OCI-LY3 (cell line): ENCODE measurements at regions not wholly inside any gene's neighbourhood (a gene's known extent, or its start where the extent isn't known, plus 50 kb on each side); places are given as distances from the start of the nearest gene placed in this dataset.

Source experiments
- H2AFZ ChIP-seq: fragments of 200-600, 300-600 bp; shearing (Covaris generic); 2 replicates; pipeline ENCODE4 v1.6.0; 2014; ENCODE audit warnings: antibody characterized with exemption, low read depth, low read length
- H3K27ac ChIP-seq: fragments of 200-600, 300-600 bp; sonication (generic); 2 replicates; pipeline ENCODE4 v1.5.1; 2014; ENCODE audit warnings: mild to moderate bottlenecking, low read length, moderate library complexity, mixed read lengths
- H3K27me3 ChIP-seq: fragments of 200-600, 300-600 bp; sonication (generic); 2 replicates; pipeline ENCODE4 v1.6.1; 2014; ENCODE audit warnings: low read depth, low read length, mixed read lengths
- H3K36me3 ChIP-seq: fragments of 200-600, 300-600 bp; sonication (generic); replicated peaks from 2 replicates; pipeline ENCODE3; 2014; ENCODE audit warnings: low read depth, low read length, mixed read lengths
- H3K4me1 ChIP-seq: fragments of 300-600, 200-600 bp; sonication (generic); 2 replicates; pipeline ENCODE4 v1.6.1; 2014; ENCODE audit warnings: low read length, mixed read lengths
- H3K4me2 ChIP-seq: fragments of 200-600, 300-600 bp; sonication (generic); 2 replicates; pipeline ENCODE4 v1.6.1; 2014; ENCODE audit warnings: low read length, mixed read lengths
- H3K4me3 ChIP-seq: fragments of 300-600, 200-600 bp; sonication (generic); 2 replicates; pipeline ENCODE4 v1.5.1; 2014; ENCODE audit warnings: antibody characterized with exemption, mild to moderate bottlenecking, low read length, moderate library complexity
- H3K79me2 ChIP-seq: fragments of 300-600, 200-600 bp; shearing (Covaris generic); 2 replicates; pipeline ENCODE4 v1.6.1; 2014; ENCODE audit warnings: mild to moderate bottlenecking, low read length, mixed read lengths
- H3K9ac ChIP-seq: fragments of 300-600, 200-600 bp; shearing (Covaris generic); 2 replicates; pipeline ENCODE4 v1.6.0; 2014; ENCODE audit warnings: mild to moderate bottlenecking, low read length, moderate library complexity
- H3K9me3 ChIP-seq: fragments of 200-600, 300-600 bp; shearing (Covaris generic); 2 replicates; pipeline ENCODE4 v1.6.1; 2014; ENCODE audit warnings: low read length, mixed read lengths; ENCODE audit not compliant: insufficient read depth
- H4K20me1 ChIP-seq: fragments of 200-600, 300-600 bp; sonication (generic); 2 replicates; pipeline ENCODE4 v1.6.1; 2016; ENCODE audit warnings: low read length, mixed read lengths; ENCODE audit not compliant: insufficient read depth
- CTCF ChIP-seq: fragments of 200-600, 300-600 bp; sonication (generic); IDR thresholded peaks from 2 replicates; pipeline ENCODE4 v1.5.1; 2014; ENCODE audit warnings: antibody characterized with exemption, low read length, low read depth
- EZH2phosphoT487 ChIP-seq: fragments of 200-600 bp; shearing (Covaris generic); IDR thresholded peaks from 2 replicates; pipeline ENCODE4 v1.6.1; 2018; ENCODE audit warnings: antibody characterized with exemption, mixed run types, low read depth

GRCh38 chr3:182007441-182007840, 295.7 kb downstream of the SOX2 start:
- Histone ChIP-seq H3K4me1 (no peaks in the 10 kb centered on the region), H3K36me3 (no peaks in the 10 kb centered on the region), H3K79me2 (no peaks in the 10 kb centered on the region), H3K27ac (no peak overlapping the region), H3K27me3 (no peaks in the 10 kb centered on the region), H3K9me3 (no peaks in the 10 kb centered on the region), H3K9ac (no peak overlapping the region), H4K20me1 (no peaks in the 10 kb centered on the region), H2AFZ (no peak overlapping the region), H3K4me2 (no peak overlapping the region), H3K4me3 (no peak overlapping the region)
- no peak for TF ChIP-seq EZH2phosphoT487
- TF ChIP-seq CTCF: no peak

- Histone ChIP-seq H3K9ac (no peak overlapping the region), H3K36me3 (no peaks in the 10 kb centered on the region), H2AFZ (no peak overlapping the region), H3K9me3 (no peaks in the 10 kb centered on the region), H3K27ac (no peak overlapping the region), H3K27me3 (no peaks in the 10 kb centered on the region), H3K4me2 (no peak overlapping the region), H3K4me3 (no peak overlapping the region), H3K4me1 (no peaks in the 10 kb centered on the region), H3K79me2 (no peaks in the 10 kb centered on the region), H4K20me1 (no peaks in the 10 kb centered on the region)
- TF ChIP-seq CTCF (no peak), EZH2phosphoT487 (no peak)
Observed at GRCh38 chr3:182018361-182018760, 306.6 kb downstream of the SOX2 start.

GRCh38 chr3:182019926-182020325, 308.2 kb downstream of the SOX2 start:
- no peaks in the 10 kb centered on the region for H3K79me2 ChIP-seq
- H3K4me2 ChIP-seq: no peak overlapping the region

GRCh38 chr3:182023843-182024242, 312.1 kb downstream of the SOX2 start:
- H3K9ac ChIP-seq: no peak overlapping the region
- H3K4me3 ChIP-seq: no peak overlapping the region
- no peaks in the 10 kb centered on the region for H3K9me3 ChIP-seq
- H3K36me3 ChIP-seq: no peaks in the 10 kb centered on the region
- no peak overlapping the region for H2AFZ ChIP-seq
- no peaks in the 10 kb centered on the region for H4K20me1 ChIP-seq
- H3K27ac ChIP-seq: no peak overlapping the region
- no peak overlapping the region for H3K4me2 ChIP-seq
- H3K4me1 ChIP-seq: no peaks in the 10 kb centered on the region
- H3K79me2 ChIP-seq: no peaks in the 10 kb centered on the region
- no peaks in the 10 kb centered on the region for H3K27me3 ChIP-seq
- no peak for TF ChIP-seq EZH2phosphoT487
- TF ChIP-seq CTCF: no peak

More at GRCh38 chr3:182019926-182020325, 308.2 kb downstream of the SOX2 start:
- Histone ChIP-seq H3K27ac (no peak overlapping the region), H2AFZ (no peak overlapping the region), H3K36me3 (no peaks in the 10 kb centered on the region), H3K27me3 (no peaks in the 10 kb centered on the region), H3K4me1 (no peaks in the 10 kb centered on the region), H4K20me1 (no peaks in the 10 kb centered on the region), H3K9ac (no peak overlapping the region), H3K4me3 (no peak overlapping the region), H3K9me3 (no peaks in the 10 kb centered on the region)
- no peak for TF ChIP-seq CTCF
- no peak for TF ChIP-seq EZH2phosphoT487
